Nephron progenitor cell (in vitro differentiated cells): ENCODE measurements at regions not wholly inside any gene's neighbourhood (a gene's known extent, or its start where the extent isn't known, plus 50 kb on each side); places are given as distances from the start of the nearest gene placed in this dataset.
"Not testable (repeated sequence)": the region's sequence is repeated elsewhere in the genome, so short reads cannot be mapped to it uniquely, and the experiment has no call there.

Experiments used
- DNase-seq: peaks from one replicate; pipeline ENCODE4 v3.0.0; 2021
- H3K27ac Mint-ChIP-seq: 2 replicates; pipeline ENCODE4 v1.8.0; 2021; ENCODE audit warnings: mild to moderate bottlenecking, moderate library complexity, mixed read lengths
- H3K27me3 Mint-ChIP-seq: 2 replicates; pipeline ENCODE4 v1.8.0; 2021; ENCODE audit warnings: mild to moderate bottlenecking, low read depth, mixed read lengths; ENCODE audit not compliant: poor library complexity
- H3K36me3 Mint-ChIP-seq: 2 replicates; pipeline ENCODE4 v1.8.0; 2021; ENCODE audit warnings: low read depth, mixed read lengths
- H3K4me1 Mint-ChIP-seq: 2 replicates; pipeline ENCODE4 v1.8.0; 2021; ENCODE audit warnings: mixed read lengths
- H3K4me3 Mint-ChIP-seq: 2 replicates; pipeline ENCODE4 v1.8.0; 2021; ENCODE audit warnings: mild to moderate bottlenecking, moderate library complexity, mixed read lengths
- H3K9me3 Mint-ChIP-seq: 2 replicates; pipeline ENCODE4 v1.8.0; 2021; ENCODE audit warnings: mild to moderate bottlenecking, moderate library complexity, mixed read lengths

DNA sequence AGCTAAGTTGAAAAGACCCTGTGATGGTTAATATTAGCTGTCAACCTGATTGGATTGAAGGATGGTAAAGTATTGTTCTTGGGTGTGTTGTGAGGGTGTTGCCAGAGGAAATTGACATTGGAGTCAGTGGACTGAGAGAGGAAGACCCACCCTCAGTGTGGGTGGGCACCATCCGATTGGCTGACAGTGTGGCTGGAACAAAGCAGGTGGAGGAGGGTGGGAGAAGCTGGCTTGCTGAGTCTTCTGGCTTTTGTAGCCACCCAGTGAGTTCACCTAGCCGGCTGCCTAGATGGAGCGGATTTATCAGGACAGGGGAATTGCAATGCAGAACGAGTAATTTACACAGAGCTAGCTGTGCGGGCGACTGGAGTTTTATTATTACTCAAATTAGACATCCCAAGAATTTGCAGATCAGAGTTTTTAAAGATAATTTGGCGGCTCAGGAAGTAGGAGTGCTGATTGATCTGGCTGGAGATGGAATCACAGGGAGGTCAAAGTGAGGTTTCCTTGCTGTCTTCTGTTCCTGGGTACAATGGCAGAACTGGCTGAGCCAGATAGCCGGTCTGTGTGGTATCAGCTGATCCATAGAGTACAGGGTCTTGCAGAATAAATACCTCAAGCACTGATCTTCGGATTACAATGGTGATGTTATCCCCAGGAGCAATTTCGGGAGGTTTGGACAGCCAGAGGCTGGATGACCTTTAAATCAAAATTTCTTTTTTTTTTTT is 4015.1 kb upstream of the TPTE start:
- H3K27me3 Mint-ChIP-seq, DNase-seq, H3K36me3 Mint-ChIP-seq, H3K4me1 Mint-ChIP-seq, H3K27ac Mint-ChIP-seq, H3K4me3 Mint-ChIP-seq, H3K9me3 Mint-ChIP-seq: not testable (repeated sequence)

DNA sequence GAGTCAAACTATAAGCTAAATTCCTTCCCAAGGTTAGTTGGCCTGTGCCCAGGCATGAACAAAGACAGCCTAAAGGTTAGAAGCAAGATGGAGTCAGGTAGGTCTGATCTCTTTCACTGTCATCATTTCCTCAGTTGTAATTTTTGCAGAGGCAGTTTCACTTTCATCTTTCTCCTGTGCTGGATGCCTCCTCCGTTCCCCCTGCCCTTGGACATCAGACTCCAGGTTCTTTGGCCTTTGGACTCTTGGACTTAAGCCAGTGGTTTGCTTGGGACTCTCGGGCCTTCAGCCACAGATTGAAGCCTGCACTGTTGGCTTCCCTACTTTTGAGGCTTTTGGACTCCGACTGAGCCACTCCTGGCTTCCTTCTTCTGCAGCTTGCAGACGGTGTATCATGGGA is 4013.8 kb upstream of the TPTE start:
- not testable (repeated sequence) for DNase-seq, H3K4me3 Mint-ChIP-seq, H3K27ac Mint-ChIP-seq, H3K27me3 Mint-ChIP-seq, H3K36me3 Mint-ChIP-seq, H3K9me3 Mint-ChIP-seq, H3K4me1 Mint-ChIP-seq

- not testable (repeated sequence) for H3K9me3 Mint-ChIP-seq, H3K4me3 Mint-ChIP-seq, H3K27me3 Mint-ChIP-seq, H3K36me3 Mint-ChIP-seq, H3K4me1 Mint-ChIP-seq, DNase-seq, H3K27ac Mint-ChIP-seq
These were observed 3999.6 kb upstream of the TPTE start for GRCh38 chr21:6521777-6522176.

GRCh38 chr21:6526213-6526612 is 3995.2 kb upstream of the TPTE start:
- H3K4me1 Mint-ChIP-seq, H3K9me3 Mint-ChIP-seq, H3K27me3 Mint-ChIP-seq, H3K4me3 Mint-ChIP-seq, DNase-seq, H3K36me3 Mint-ChIP-seq, H3K27ac Mint-ChIP-seq: not testable (repeated sequence)

- not testable (repeated sequence) for H3K36me3 Mint-ChIP-seq, H3K9me3 Mint-ChIP-seq, H3K4me1 Mint-ChIP-seq
These were observed 3990.7 kb upstream of the TPTE start for GRCh38 chr21:6530655-6531054.

GRCh38 chr21:6533261-6533660 is 3988.1 kb upstream of the TPTE start:
- H3K9me3 Mint-ChIP-seq, H3K27ac Mint-ChIP-seq, H3K4me3 Mint-ChIP-seq, DNase-seq, H3K4me1 Mint-ChIP-seq, H3K36me3 Mint-ChIP-seq, H3K27me3 Mint-ChIP-seq: not testable (repeated sequence)

More at GRCh38 chr21:6530655-6531054, 3990.7 kb upstream of the TPTE start:
- H3K4me3 Mint-ChIP-seq, H3K27ac Mint-ChIP-seq, DNase-seq, H3K27me3 Mint-ChIP-seq: not testable (repeated sequence)

DNA sequence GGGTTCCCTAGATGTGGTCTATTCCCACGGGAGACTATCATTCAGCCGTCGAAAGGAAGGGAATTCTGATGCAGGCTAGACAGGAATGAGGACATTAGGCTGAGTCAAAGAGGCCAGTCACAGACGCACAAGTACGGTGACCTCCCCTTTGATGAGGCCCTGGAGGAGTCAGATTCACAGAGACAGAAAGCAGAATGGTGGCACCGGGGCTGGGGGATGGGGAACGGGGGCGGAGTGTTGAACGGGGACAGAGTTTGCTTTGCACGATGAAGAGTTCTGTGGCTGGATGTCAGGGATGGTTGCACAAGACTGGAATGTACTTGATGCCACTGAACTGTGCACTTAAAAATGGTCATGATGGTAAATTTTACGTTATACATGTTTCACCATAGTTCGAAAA is 3983.1 kb upstream of the TPTE start:
- H3K9me3 Mint-ChIP-seq, H3K27ac Mint-ChIP-seq, H3K27me3 Mint-ChIP-seq, DNase-seq, H3K4me1 Mint-ChIP-seq, H3K36me3 Mint-ChIP-seq, H3K4me3 Mint-ChIP-seq: not testable (repeated sequence)

- not testable (repeated sequence) for H3K9me3 Mint-ChIP-seq, H3K4me1 Mint-ChIP-seq, H3K4me3 Mint-ChIP-seq, H3K27ac Mint-ChIP-seq, H3K36me3 Mint-ChIP-seq, H3K27me3 Mint-ChIP-seq, DNase-seq
These were observed 3981.7 kb upstream of the TPTE start for GRCh38 chr21:6539688-6540087.

DNA sequence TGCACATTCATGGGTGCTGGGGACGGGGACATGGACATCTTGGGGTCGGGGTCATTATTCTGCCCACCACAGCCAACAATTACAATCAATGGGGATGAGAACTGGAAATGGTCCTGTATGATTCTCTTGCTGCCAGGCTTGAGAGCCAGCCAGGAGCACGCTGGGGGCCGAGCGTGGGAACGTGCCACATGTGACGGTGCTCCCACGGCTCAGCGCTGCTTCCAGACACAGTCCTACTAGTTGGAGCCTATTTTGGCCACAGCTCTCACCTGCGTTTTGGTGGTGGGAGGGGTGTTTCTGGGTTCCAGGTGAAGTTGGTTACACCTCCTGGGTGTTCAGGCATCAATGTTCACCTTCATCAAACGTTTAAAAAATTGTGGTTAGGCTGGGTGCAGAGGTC is 3980.3 kb upstream of the TPTE start:
- not testable (repeated sequence) for H3K36me3 Mint-ChIP-seq, H3K4me1 Mint-ChIP-seq, H3K27ac Mint-ChIP-seq, H3K4me3 Mint-ChIP-seq, DNase-seq, H3K27me3 Mint-ChIP-seq, H3K9me3 Mint-ChIP-seq

GRCh38 chr21:6545288-6545687 is 3976.1 kb upstream of the TPTE start:
- H3K36me3 Mint-ChIP-seq, H3K27me3 Mint-ChIP-seq, H3K9me3 Mint-ChIP-seq, H3K4me1 Mint-ChIP-seq, H3K27ac Mint-ChIP-seq, DNase-seq, H3K4me3 Mint-ChIP-seq: not testable (repeated sequence)

DNA sequence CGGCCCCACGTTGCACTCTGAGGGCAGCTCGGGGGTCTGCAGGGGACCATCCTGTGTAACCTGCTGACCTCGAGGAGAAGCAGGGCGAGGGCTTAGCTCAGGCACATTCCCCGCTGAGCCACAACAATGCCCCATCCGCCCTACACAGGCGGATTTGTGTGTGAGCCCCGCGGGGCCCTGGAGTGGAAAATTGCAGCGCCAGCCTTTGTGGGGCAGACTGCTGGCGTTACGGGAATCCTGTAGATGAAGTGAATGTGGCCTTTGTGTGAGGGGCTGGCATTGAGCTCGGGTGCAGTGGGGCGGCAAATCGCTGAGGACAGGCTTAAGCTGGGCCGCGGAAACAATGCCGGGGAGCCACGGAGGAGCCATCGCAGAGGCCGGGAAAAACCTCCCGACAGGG is 3970.3 kb upstream of the TPTE start:
- H3K4me3 Mint-ChIP-seq, H3K9me3 Mint-ChIP-seq, H3K27me3 Mint-ChIP-seq, H3K27ac Mint-ChIP-seq, H3K36me3 Mint-ChIP-seq, H3K4me1 Mint-ChIP-seq, DNase-seq: not testable (repeated sequence)

GRCh38 chr21:6553505-6554376 is 3967.6 kb upstream of the TPTE start:
- DNase-seq, H3K4me1 Mint-ChIP-seq, H3K27me3 Mint-ChIP-seq, H3K4me3 Mint-ChIP-seq, H3K27ac Mint-ChIP-seq, H3K9me3 Mint-ChIP-seq, H3K36me3 Mint-ChIP-seq: not testable (repeated sequence)

- not testable (repeated sequence) for H3K4me1 Mint-ChIP-seq, DNase-seq, H3K4me3 Mint-ChIP-seq, H3K36me3 Mint-ChIP-seq, H3K9me3 Mint-ChIP-seq, H3K27ac Mint-ChIP-seq, H3K27me3 Mint-ChIP-seq
These were observed 3967.0 kb upstream of the TPTE start for GRCh38 chr21:6554377-6554864.

DNA sequence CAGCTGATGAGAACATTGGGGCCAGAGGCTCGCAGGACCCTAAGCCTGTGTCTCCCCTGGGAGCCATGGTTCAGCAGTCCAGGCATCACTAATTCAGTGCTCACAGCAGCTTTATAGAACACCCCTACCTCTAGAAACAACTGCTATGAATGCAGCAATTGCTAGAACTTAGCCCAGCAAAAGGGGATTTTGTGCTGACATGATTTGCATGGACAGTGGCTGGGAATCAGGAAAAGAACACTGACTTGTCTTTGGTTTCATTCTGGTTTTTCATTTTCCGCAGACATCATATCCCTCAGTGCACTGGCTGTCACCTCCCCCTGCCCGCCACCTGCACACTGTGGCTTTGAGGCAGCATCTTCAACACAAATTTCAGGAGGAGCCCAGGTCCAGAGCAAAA is 3964.9 kb upstream of the TPTE start:
- H3K27ac Mint-ChIP-seq, H3K9me3 Mint-ChIP-seq, H3K4me1 Mint-ChIP-seq, H3K27me3 Mint-ChIP-seq, H3K36me3 Mint-ChIP-seq, H3K4me3 Mint-ChIP-seq, DNase-seq: not testable (repeated sequence)

DNA sequence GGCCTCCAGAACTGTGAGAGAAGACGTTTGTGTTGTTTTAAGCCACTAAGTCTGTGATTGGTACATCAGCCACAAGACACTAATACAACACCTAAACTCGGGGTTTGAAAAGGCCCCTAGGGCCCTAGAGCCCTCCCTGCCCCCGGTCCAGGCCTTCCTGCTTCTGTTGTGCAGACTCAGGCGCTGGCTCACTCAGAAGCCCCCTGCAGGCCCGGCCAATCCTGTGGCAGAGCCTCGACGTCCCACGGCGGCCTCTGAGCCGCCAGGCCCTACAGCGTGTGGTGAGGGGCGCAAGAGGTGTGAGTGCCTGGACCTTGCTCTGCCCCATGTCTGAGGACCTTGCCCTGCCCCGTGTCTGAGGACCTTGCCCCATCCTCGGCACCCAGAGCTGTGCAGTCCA is 3964.0 kb upstream of the TPTE start:
- not testable (repeated sequence) for H3K4me1 Mint-ChIP-seq, H3K9me3 Mint-ChIP-seq, H3K27ac Mint-ChIP-seq, H3K27me3 Mint-ChIP-seq, H3K36me3 Mint-ChIP-seq, DNase-seq, H3K4me3 Mint-ChIP-seq
